ENCODE measurements at regions not wholly inside any gene's neighbourhood (a gene's known extent, or its start where the extent isn't known, plus 50 kb on each side); places are given as distances from the start of the nearest gene placed in this dataset.

DNA sequence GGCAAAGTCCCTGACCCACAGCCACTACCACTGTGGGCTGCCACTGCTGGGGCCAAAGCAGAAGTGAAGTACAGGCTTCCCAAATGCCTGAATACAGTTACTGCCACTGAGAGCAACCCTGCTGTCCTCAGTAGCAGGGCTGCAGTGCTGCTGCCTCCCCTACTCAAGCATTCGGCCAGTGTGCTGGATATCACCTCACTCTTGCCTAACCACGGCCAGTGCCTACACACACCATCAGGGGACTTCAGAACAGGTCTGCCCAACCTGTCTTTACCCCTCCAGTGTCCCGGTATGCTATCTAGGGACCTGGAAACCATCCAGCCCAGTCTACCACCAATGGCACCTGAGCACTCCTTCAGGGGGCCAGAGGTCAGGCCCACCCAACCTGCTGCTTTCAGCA, 261.5 kb upstream of the COL8A1 start:
- Histone ChIP-seq H3K9me3 (ENCODE audit: control insufficient read depth, insufficient read depth, low read length) (no peaks in the 10 kb centered on the region), H3K4me3 (ENCODE audit: low read length) (no peak overlapping the region), H3K27ac (ENCODE audit: low read length) (no peak overlapping the region), H3K27me3 (ENCODE audit: control insufficient read depth, insufficient read depth, low read length) (no peaks in the 10 kb centered on the region), H3K36me3 (ENCODE audit: control insufficient read depth, insufficient read depth, low read length) (no peaks in the 10 kb centered on the region), H3K4me1 (ENCODE audit: control insufficient read depth, insufficient read depth, low read length) (no peaks in the 10 kb centered on the region)
- H3K36me3 Mint-ChIP-seq, result peaks cover 6% of the 10 kb centered on the region
- WGBS (ENCODE audit: insufficient coverage), result 74% methylated on average over 3 of the region's 3 CpGs
- no peaks in the 10 kb centered on the region for H3K4me1 Mint-ChIP-seq
- intact Hi-C loops (cut with micrococcal nuclease), result no loop called here
- no peak overlapping the region for H3K27ac Mint-ChIP-seq
- no peak for DNase-seq
- no peak overlapping the region for H3K4me3 Mint-ChIP-seq
- TF ChIP-seq, protein P1, sequence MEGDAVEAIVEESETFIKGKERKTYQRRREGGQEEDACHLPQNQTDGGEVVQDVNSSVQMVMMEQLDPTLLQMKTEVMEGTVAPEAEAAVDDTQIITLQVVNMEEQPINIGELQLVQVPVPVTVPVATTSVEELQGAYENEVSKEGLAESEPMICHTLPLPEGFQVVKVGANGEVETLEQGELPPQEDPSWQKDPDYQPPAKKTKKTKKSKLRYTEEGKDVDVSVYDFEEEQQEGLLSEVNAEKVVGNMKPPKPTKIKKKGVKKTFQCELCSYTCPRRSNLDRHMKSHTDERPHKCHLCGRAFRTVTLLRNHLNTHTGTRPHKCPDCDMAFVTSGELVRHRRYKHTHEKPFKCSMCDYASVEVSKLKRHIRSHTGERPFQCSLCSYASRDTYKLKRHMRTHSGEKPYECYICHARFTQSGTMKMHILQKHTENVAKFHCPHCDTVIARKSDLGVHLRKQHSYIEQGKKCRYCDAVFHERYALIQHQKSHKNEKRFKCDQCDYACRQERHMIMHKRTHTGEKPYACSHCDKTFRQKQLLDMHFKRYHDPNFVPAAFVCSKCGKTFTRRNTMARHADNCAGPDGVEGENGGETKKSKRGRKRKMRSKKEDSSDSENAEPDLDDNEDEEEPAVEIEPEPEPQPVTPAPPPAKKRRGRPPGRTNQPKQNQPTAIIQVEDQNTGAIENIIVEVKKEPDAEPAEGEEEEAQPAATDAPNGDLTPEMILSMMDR (IDR thresholded peaks at IDR 0.05), result no peak
- H3K27me3 Mint-ChIP-seq (ENCODE audit: low read depth in 2 of 2), result no peaks in the 10 kb centered on the region
- peaks cover 10 to 14% of the 10 kb centered on the region in 2 donors for H3K9me3 Mint-ChIP-seq
- ATAC-seq, result no peak

DNA sequence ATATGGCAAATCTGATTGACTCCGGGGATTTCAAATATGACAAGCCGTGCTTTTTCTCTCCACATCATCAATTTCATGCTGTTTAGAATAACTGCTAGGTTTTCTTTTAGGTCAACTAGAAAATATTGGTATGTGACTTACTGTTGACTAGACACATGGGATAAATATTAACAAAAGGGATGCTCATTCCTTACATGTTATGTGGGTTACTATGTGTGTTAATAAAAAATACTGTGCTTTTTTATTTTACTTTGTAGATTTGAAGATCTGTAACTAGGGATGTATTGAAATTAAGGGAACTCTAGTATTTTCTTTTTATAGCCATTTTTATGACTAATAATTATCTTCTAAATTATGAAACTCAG, 264.6 kb upstream of the COL8A1 start:
- ATAC-seq (no peak), DNase-seq (no peak)
- no peaks in the 10 kb centered on the region for H3K36me3 ChIP-seq (ENCODE audit: control insufficient read depth, insufficient read depth, low read length)
- H3K27ac Mint-ChIP-seq, result no peak overlapping the region
- no peaks in the 10 kb centered on the region for H3K27me3 ChIP-seq (ENCODE audit: control insufficient read depth, insufficient read depth, low read length)
- TF ChIP-seq, protein P1 (IDR thresholded peaks at IDR 0.05), result no peak
- no CpG with 5 or more reads among the region's 2 CpGs for WGBS (ENCODE audit: insufficient coverage)
- H3K4me3 Mint-ChIP-seq, result no peak overlapping the region
- no peaks in the 10 kb centered on the region for H3K4me1 ChIP-seq (ENCODE audit: control insufficient read depth, insufficient read depth, low read length)
- no peaks in the 10 kb centered on the region for H3K27me3 Mint-ChIP-seq (ENCODE audit: low read depth in 2 of 2)
- no peak overlapping the region for H3K27ac ChIP-seq (ENCODE audit: low read length)
- intact Hi-C loops (cut with micrococcal nuclease), result no loop called here
- peaks cover 10 to 13% of the 10 kb centered on the region in 2 donors for H3K9me3 Mint-ChIP-seq
- H3K4me1 Mint-ChIP-seq, result no peaks in the 10 kb centered on the region
- no peaks in the 10 kb centered on the region for H3K36me3 Mint-ChIP-seq
- no peaks in the 10 kb centered on the region for H3K9me3 ChIP-seq (ENCODE audit: control insufficient read depth, insufficient read depth, low read length)
- no peak overlapping the region for H3K4me3 ChIP-seq (ENCODE audit: low read length)

DNA sequence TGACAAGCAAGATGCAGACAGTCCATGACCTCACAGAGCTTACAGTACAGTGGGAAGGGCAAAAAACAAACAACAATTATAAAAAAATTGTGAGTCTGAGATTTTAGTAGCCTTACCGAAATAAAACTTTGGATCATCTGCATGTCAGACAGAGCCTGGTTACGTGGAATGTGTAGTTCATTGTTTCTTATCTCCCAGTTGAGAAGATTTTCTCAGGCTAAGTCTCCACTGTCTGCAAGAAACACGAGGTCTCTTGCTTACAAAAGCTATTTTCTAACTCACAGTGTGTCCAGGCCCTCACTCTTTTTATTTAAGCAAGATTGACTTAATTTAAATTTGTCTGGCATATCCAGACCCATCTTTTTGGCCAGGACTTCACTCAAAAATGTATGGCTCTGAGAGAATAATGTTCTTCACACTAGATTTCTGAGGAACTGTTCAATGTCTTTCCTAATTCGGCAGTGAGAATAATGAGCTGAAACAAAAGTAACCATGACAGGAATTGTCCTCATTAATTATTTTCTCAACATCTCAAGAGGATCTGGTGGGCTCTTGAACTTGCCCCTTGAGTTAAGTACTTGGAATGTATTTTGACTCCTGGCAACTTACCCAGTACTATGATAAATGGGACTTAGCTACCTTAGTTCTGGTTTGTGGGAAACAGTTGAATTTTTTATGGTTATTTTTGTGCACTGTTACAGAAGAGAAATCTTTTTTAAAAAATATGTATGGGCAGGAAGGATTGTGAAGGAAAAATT, 265.1 kb upstream of the COL8A1 start:
- no peak for DNase-seq
- TF ChIP-seq, protein P1 (IDR thresholded peaks at IDR 0.05), result no peak
- no peaks in the 10 kb centered on the region for H3K9me3 ChIP-seq (ENCODE audit: control insufficient read depth, insufficient read depth, low read length)
- H3K4me1 ChIP-seq (ENCODE audit: control insufficient read depth, insufficient read depth, low read length), result no peaks in the 10 kb centered on the region
- H3K36me3 ChIP-seq (ENCODE audit: control insufficient read depth, insufficient read depth, low read length), result no peaks in the 10 kb centered on the region
- Mint-ChIP-seq H3K27ac (no peak overlapping the region), H3K27me3 (ENCODE audit: low read depth in 2 of 2) (no peaks in the 10 kb centered on the region), H3K4me3 (no peak overlapping the region), H3K4me1 (no peaks in the 10 kb centered on the region), H3K36me3 (no peaks in the 10 kb centered on the region), H3K9me3 (peaks cover 12 to 17% of the 10 kb centered on the region in 2 donors)
- 89% methylated on average over 4 of the region's 4 CpGs for WGBS (ENCODE audit: insufficient coverage)
- no peaks in the 10 kb centered on the region for H3K27me3 ChIP-seq (ENCODE audit: control insufficient read depth, insufficient read depth, low read length)
- no peak for ATAC-seq
- intact Hi-C loops (cut with micrococcal nuclease), result no loop called here
- no peak overlapping the region for H3K27ac ChIP-seq (ENCODE audit: low read length)
- no peak overlapping the region for H3K4me3 ChIP-seq (ENCODE audit: low read length)

All from natural killer cell (primary cell).